NOMO-1 treated with DMSO at 0.1 percent for 48 hours (cell line): ENCODE measurements at regions not wholly inside any gene's neighbourhood (a gene's known extent, or its start where the extent isn't known, plus 50 kb on each side); places are given as distances from the start of the nearest gene placed in this dataset.

ENCODE experiments used
- DNase-seq: peaks from one replicate; lab custom pipeline; 2025; ENCODE audit not compliant: unreplicated experiment; lab: John Stamatoyannopoulos, UW

- peak; percentile 92 for DNase-seq
Observed at GRCh38 chr5:82413302-82414040, 135.3 kb upstream of the RPS23 start.

GRCh38 chr5:82408033-82408432 lies 129.9 kb upstream of the RPS23 start:
- DNase-seq, result no peak

- DNase-seq, result no peak
Observed at GRCh38 chr5:82406205-82406773, 128.1 kb upstream of the RPS23 start.

- DNase-seq, result no peak
Observed at GRCh38 chr5:82405618-82406204, 127.6 kb upstream of the RPS23 start.

- no peak for DNase-seq
Observed at GRCh38 chr5:82405161-82405560, 127.0 kb upstream of the RPS23 start.

- DNase-seq, result no peak
Observed at GRCh38 chr5:82404382-82404945, 126.3 kb upstream of the RPS23 start.

- DNase-seq, result no peak
Observed at GRCh38 chr5:82403724-82404123, 125.6 kb upstream of the RPS23 start.

GRCh38 chr5:82403026-82403425 lies 124.9 kb upstream of the RPS23 start:
- DNase-seq, result no peak

GRCh38 chr5:82399111-82399510 lies 121.0 kb upstream of the RPS23 start:
- DNase-seq, result no peak

- DNase-seq, result no peak
Observed at GRCh38 chr5:82397741-82398320, 119.7 kb upstream of the RPS23 start.

- no peak for DNase-seq
Observed at GRCh38 chr5:82396871-82397514, 118.8 kb upstream of the RPS23 start.

- DNase-seq, result no peak
Observed at GRCh38 chr5:82396396-82396795, 118.2 kb upstream of the RPS23 start.

GRCh38 chr5:82393951-82394350 lies 115.8 kb upstream of the RPS23 start:
- DNase-seq, result no peak

- DNase-seq, result no peak
Observed at GRCh38 chr5:82390088-82390487, 111.9 kb upstream of the RPS23 start.

GRCh38 chr5:82389347-82389746 lies 111.2 kb upstream of the RPS23 start:
- no peak for DNase-seq

GRCh38 chr5:82388181-82388580 lies 110.0 kb upstream of the RPS23 start:
- DNase-seq, result no peak

- no peak for DNase-seq
Observed at GRCh38 chr5:82387819-82388166, 109.6 kb upstream of the RPS23 start.

GRCh38 chr5:82387001-82387818 lies 109.1 kb upstream of the RPS23 start:
- no peak for DNase-seq

GRCh38 chr5:82386576-82386975 lies 108.4 kb upstream of the RPS23 start:
- no peak for DNase-seq

- no peak for DNase-seq
Observed at GRCh38 chr5:82384034-82384750, 106.0 kb upstream of the RPS23 start.
